NCI-H446 (cell line): ENCODE measurements at regions not wholly inside any gene's neighbourhood (a gene's known extent, or its start where the extent isn't known, plus 50 kb on each side); places are given as distances from the start of the nearest gene placed in this dataset.
"Not testable (repeated sequence)": the region's sequence is repeated elsewhere in the genome, so short reads cannot be mapped to it uniquely, and the experiment has no call there.

Source experiments
- DNase-seq, 2 experiments: peaks; one replicate each; lab custom pipeline; 2025; lab: John Stamatoyannopoulos, UW

DNA sequence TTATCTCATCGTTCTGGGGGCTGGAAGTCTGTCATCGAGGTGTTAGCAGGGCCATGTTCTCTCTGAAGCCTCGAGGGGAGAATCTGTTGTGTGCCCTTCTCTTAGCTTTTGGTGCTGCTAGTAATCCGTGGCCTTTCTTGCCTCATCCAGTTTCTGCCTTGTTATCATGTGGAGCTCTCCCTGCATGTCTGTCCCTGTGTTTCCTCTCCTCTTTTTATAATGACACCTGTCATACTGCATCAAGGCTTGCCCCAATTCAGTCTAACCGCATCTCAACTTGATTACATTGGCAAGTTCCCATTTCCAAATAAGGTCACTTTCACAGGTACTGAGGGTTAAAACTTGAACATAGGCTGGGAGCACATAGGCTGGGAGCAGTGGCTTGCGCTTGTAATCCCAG lies 82.6 kb upstream of the CNIH3 start:
- DNase-seq: no peak

DNA sequence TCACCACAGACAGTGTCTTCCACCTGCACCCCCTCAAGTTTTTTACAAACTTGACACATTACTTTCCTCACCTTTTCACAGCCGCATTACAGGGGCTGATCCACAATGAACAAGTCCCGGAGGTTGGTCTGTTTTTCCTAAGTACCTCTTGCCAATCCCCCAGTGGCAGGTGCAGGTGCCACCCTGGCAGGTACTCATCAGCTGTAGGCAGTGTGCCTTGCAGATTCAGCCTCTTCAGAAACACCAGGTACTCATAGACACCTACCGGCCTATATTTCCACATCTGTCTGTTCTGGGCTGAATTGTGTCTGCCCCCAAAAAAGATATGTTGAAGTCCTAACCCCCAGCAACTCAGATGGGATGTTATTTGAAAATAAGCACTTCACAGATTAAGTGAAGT lies 81.4 kb upstream of the CNIH3 start:
- DNase-seq: no peak

DNA sequence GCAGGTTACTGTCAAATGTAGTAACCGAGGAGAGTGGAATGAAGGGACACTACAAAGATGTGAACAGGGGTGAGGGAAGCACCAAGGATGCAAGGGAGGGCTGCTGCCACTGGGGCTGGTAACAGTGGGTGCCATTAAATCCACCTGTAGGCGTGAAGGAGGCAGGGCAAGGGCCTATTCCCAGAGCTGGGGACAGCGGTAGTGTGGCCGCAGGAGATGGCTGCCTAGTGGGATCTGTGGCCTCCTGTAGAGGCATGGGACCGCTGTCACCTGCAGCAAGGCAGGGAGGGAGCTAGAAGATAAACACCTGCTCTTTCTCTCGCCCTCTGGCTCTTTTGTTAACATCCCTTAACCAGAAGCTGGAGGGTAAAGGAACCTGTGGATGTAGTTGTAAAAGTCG lies 80.5 kb upstream of the CNIH3 start:
- no peak for DNase-seq

DNA sequence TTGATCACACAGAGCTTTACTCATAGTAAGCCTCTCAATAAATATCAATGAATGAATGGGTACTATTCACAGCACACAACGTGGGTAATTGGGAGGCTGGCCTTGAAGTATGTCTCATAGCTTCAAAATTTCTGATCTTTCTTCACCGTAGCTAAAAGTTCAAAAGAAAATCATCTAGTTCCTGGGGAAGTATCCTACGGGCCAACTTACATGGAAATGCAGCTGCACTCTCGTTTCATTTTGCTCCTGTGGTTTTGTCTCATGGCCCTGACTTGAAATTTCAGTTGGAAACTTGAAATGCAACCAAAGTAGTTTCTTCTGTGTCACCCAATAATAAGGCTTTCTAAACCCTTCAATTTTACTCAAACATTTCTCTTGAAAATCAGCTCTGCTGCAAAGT lies 76.1 kb upstream of the CNIH3 start:
- no peak for DNase-seq

DNA sequence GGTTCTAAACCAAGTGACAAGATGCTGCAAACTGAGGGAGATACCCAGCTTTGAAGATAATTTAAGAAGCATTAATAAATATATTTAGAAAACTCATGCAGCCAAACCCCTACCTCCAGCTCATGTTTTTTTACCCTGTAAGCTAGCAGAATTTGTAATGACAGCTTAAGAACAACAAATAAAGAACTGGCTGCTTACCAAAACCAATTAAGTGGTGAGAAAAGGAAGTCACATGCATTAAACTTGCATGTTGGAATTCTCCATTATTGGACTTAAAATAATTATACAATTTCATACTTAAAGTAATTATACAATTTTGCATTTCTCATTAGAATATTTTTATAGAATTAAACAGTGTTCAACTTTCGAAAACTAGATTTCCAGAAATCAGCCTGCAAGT lies 75.6 kb upstream of the CNIH3 start:
- DNase-seq: no peak

DNA sequence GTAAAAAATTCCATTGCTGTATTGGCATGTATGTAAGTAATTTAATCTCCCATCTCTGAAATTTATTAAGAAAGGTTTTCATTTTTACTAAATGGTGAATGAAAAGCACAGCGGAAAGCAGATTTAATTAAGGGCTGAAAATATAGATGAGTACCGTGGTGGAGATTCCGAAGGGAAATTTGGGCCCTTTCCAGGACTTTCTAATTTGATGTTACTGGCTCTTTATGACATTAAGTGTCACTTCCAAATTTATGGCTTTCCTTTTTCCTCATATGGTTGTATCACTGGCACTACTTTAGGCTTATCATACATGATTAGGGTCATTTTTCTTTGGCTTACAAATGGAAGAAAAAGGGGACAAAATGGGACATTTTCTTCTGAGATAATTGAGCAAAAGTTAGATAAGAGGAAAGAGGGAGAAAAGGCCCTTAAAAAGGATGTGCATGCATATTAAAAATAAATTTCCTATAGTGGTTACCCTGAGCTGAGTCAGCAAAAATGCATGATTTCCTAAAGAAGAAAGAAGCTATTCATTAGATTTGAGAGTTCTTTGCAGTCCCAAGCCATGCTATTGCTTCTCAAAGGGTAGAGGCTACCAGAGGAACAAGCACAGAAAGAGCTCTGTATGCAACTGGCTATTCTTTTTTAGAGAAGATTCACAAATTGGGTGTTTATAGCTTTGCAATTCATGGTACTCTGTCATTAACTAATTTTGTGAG lies 74.9 kb upstream of the CNIH3 start:
- DNase-seq: no peak

DNA sequence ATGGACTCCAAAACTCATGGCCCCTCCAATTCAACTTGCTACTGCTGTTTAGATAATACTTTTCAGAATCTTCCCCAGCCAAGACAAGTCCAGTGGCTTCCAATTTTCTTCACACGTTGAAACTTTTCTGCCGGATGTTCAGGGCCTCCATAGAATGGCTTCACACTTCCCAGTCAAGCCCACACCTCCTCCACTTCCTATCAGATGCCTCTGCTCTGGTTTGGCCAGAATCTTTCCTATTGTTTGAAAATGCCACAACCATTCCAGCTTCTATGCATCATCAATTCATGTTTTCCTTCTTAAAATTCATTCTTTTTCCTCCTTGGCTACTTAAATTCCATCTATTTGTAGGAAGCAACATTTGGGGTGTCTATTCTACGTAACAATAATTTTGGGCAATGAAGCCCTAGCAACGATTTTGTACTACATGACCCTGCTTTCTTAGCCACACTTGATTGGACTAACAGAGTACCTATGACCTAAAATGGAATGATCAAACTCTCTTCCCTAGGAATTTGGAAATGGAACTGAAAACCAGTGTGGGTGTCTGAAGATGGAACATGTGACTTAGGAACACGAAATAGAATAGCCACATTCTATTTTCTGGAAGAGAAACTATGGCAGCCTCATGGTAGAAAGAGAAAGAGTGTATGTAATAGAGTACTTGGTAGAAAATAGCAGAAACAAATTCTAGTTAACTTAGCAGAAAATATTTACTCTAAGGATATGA lies 74.1 kb upstream of the CNIH3 start:
- no peak for DNase-seq

DNA sequence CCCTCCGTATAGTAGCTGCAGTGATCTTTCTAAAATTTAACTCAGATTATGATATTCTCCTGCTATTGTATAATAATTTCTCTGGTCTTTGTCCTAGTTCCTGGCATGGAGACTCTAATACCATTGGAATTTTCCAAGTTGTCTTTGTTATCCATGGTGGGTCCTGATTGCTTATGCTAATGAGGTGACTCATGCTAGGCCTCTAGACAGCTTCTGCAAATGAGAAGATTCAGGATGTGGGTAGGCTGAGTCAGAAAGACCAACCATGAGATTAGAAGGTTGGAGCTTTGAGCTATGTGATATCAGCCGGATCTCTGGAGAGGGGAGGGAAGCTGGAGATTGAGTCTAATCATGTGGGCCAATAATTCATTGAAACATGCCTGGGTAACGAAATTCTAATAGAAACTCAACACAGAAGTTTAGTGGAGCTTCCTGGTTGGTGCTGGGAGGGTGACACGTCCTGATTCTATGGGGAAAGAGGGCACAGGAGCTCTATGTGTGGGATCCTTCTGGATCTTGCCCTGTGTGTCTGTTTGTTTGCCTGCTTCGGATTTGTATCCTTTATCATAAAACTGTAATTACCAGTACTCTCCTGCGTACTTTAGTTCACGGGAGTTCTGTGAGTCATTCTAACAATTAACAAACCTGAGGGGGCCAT lies 73.2 kb upstream of the CNIH3 start:
- DNase-seq: no peak

DNA sequence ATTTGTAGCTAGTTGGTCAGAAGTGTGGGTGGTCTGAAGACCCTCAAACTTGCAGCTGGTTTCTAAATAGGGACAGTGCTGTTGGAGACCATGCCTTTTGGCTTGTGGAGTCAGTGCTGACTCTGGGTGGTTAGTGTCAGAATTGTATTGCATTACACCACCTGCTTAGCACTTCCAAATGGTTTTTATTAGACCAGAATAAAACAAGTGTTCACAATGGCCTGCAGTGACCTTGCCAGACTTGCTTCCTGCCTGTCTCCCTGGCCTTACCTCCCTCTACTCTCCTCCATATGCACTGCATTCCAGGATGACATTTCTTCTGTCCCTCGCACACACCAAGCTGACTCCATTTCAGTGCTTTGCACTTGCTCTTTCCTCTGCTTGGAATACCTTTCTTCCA lies 72.7 kb upstream of the CNIH3 start:
- DNase-seq: no peak

DNA sequence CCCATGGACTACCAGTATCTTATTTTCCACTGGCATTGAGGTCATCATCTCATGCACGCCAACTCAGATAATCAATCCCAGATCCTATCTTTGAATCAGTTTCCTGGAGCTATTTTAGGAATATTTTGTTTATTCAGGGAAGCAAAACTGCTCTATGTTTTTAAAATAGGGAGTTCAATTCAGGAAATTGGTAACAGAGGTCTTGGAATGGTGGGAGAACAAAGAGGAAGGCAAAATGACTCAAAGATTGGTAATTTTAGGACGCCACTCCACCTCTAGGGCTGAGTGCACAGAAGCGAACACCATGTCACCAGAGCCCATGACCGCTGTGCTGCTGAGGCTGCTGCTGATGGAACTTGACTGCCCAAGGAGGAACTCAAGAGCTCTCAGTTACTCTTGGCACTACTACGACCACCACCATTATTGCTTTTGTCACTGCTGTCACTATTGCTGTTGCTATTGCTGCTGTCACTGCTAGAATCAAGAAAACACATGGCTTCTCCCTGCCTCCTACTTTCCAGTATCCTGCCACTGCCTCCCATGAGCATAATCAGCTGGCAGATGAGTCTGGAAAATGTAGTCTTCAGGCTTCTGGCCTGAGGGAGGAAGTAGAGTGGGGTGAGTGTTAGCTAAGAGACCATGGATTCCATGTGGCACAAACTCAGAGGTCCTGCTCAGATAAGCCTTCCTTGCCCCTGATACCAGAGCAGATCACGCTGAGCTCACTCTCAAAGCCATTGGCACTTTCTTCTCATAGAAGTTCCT lies 71.6 kb upstream of the CNIH3 start:
- no peak for DNase-seq

DNA sequence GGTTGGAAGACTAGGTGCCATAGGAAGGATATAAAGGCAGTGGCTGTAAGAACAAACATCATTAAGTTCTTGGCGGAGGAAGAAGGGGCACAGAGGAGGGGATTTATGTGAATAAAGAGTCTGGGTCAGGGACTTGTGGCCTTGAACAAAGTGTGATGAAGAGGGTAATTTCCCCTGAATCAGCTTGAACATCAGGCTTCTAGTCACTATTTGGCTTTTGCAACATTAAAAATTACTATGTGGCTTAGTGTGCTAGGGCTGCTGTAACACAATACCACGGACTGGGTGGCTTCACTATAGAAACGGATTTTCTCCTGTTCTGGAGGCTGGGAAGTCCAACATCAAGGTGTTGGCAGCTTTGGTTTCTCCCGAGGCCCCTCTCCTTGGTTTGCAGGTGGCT lies 70.5 kb upstream of the CNIH3 start:
- no peak for DNase-seq

DNA sequence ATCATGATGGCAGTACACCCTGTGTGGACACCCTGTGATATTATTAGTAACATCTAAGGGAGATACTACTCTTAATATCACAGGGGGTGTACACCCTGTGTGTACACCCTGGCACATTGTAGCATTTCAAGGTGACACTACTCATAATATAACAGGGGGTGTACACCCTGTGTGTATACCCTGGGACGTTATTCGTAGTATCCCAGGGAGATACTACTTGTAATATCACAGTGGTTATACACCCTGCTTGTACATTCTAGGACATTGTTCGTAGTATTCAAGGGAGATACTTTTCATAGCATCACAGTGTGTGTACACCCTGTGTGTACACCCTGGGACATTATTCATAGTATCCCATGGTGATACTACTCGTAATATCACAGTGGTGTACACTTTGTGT lies 67.4 kb upstream of the CNIH3 start:
- DNase-seq: no peak

DNA sequence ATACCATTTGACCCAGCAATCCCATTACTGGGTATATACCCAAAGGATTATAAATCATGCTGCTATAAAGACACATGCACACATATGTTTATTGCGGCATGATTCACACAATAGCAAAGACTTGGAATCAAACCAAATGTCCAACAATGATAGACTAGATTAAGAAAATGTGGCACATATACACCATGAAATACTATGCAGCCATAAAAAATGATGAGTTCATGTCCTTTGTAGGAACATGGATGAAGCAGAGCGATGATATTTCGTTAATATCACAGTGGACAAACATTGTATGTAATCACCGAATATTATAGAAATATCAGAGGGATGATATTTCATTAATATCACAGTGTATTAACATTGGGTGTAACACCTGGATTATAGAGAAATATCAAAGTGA lies 64.9 kb upstream of the CNIH3 start:
- not testable (repeated sequence) for DNase-seq

DNA sequence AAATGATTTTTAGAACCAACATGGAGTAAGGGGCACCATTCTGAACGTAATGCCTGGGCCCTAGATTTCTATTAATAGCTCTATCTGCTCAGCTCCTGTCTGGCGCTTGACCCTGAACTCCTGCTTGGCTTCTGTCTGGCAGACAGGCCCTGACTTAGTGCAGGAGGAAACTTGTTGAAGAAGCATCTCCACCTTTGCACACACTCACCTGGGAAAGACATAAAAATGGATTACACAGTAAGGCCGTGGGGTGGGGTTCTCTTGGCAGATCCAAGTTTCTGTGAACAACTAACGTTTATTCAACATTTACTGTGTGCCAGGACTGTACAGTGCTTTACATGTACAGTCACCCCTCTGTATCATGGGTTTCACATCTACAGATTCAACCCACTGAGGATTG lies 62.1 kb upstream of the CNIH3 start:
- no peak for DNase-seq

DNA sequence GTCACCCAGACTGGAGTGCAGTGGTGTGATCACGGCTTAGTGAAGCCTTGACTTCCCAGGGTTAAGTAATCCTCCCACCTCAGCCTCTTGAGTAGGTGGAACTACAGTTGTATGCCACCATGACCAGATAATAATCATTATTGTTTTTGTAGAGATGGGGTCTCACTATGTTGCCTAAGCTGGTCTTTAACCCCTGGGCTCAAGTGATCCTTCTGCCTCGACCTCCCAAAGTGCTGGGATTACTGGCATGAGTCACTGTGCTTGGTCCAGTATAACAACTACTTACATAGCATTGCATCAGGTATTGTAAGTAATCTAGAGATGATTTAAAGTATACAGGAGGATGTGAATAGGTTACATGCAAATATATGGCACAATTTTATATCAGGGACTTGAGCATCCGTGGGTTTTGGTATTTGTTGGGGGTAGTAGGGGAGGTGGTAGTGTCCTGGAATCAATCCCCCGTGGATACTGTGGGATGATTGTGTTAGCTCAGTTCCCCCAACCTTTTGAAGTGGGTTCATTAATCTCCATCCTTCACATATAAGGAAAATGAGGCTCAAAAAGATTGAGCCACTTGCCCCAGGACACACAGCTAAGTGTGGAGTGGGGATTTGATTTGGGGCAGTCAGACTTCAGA lies 61.4 kb upstream of the CNIH3 start:
- no peak for DNase-seq

DNA sequence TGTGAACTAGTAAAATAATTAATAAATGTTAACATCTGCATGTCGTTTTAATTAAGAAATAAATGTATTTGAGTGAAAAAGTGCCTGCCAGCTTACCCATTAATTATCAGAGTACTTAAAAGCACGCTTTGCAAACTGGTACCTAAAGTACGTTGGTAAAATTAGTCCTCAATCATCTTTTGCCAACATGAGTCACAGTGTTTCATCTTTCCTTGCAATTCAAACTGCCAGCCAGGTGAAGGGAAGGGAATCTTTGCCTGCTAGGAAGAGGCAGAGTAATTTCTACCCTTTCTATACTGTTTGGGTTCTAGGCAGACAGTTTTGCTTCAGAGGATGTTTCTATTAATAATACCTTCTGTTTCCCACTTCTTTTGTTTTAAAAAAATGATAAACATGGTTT lies 57.2 kb upstream of the CNIH3 start:
- no peak for DNase-seq

DNA sequence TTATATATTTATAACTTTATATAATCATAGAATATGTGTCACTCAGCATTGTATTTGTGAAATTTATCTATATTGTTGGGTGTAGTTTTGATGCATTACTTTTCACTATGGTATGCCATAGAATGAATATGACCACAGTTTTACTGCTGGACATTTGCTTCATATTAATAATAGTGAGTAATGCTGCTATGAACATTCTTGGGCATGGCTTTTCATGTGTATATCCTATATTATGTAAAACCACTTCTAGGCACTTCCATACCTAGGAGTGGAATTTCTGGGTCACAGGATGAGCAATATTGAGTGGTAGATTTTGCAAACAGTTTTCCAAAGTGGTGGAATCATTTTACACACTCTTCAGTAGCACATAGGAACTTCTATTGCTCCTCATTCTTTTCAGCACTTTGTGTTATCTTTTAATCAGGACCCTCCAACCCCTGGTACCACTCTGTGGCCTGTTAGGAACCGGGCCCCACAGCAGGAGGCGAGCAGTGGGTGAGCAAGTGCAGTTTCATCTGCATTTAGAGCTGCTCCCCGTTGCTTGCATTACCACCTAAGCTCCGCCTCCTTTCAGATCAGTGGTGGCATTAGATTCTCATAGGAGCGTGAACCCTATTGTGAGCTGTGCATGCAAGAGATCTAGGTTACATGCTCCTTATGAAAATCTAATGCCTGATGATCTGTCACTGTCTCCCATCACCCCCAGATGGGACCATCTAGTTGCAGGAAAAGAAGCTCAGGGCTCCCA lies 56.0 kb upstream of the CNIH3 start:
- DNase-seq: no peak

DNA sequence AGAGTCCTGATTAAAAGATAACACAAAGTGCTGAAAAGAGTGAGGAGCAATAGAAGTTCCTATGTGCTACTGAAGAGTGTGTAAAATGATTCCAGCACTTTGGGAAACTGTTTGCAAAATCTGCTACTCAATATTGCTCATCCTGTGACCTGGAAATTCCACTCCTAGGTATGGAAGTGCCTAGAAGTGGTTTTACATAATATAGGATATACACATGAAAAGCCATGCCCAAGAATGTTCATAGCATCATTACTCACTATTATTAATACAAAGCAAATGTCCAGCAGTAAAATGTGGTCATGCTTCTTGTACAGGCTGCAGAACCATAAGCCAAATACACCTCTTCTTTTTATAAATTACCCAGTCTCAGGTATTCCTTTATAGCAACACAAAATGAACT lies 53.2 kb upstream of the CNIH3 start:
- not testable (repeated sequence) for DNase-seq

DNA sequence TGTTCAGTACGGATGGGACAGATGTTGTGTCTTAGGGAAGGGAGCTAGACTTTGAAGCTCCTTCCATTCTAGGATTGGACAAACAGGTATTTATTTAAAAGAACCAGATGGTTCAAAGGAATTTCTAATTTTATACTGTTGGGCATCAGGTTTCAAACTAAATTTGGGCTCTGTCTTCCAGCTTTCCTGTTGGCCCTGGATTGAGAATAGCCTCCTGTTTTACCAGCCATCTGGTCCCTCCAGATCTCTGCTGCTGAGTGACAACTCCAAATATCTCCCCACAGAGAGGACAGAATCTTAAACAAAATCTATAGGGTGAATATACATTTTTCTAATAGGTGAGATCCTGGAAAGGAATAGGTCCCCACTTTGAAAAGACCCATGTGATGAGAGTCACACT lies 52.5 kb upstream of the CNIH3 start:
- no peak for DNase-seq

DNA sequence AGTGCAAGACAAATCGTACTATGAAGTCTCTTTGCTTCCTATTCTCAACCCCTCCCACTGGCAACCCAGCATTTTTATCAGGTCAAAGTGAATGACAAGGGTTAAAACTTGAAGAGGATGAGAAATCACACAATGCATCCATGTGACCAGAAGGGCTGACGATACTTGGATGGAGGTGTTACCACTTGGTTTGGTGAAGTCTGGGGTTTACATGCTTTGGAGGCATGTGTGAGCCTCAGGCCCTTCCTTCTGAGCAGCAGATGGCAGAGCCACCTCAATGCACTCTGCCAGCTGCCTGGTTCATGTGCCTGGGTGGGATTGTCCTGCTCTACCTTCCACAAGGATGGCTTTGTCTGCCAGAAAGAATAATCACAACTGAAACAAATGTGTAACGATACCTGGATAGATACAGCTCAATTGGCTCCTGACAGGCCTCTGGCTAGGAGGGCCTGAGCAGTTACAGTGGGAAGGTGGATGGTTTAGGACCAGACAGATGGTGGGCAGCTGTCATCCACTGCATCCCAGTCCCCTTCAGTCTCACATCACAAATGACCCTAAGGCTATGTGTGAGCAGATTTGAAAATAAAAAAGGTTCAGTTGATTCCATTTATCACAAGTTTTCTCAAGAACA lies 51.5 kb upstream of the CNIH3 start:
- DNase-seq: no peak

DNA sequence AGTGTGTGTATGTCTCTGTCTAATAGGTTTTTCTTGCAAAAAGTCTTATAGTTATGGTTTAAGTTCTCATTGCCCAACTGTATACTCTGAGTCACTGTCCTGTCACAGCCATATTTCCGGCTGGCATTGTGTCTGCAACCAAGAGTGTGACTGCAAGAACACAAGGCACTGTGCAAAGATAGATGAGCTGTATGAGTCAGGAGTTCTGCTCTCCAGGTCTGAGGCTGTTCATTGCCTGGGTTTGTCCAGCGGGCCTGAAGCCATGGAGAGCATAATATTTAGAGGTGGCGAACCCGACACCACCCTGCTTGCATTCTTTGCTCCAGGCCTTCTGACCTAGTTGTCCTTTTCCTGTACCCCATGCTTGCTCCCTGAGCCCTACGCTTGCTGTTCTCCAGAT lies 50.9 kb upstream of the CNIH3 start:
- no peak for DNase-seq
